ENCODE measurements at regions not wholly inside any gene's neighbourhood (a gene's known extent, or its start where the extent isn't known, plus 50 kb on each side); places are given as distances from the start of the nearest gene placed in this dataset.

- TF ChIP-seq POU6F1 (CRISPR knock-in tag; IDR thresholded peaks at IDR 0.05; ENCODE audit: borderline replicate concordance, low read depth) = no peak
- TF ChIP-seq ZFP30 (CRISPR knock-in tag; IDR thresholded peaks at IDR 0.05) = no peak
Observed at GRCh38 chr11:80562523-80563125, 1121.8 kb upstream of the TENM4 start.

All from SK-N-SH treated with all-trans-retinoic acid at 6 μM for 48 hours (cell line).